ENCODE measurements at regions not wholly inside any gene's neighbourhood (a gene's known extent, or its start where the extent isn't known, plus 50 kb on each side); places are given as distances from the start of the nearest gene placed in this dataset.

- TF ChIP-seq EZH2 (IDR thresholded peaks at IDR 0.05): no peak
- TF ChIP-seq POLR2AphosphoS5 (IDR thresholded peaks at IDR 0.05; ENCODE audit: borderline replicate concordance, low read depth, low read length): no peak
- no peak for TF ChIP-seq FOXP2 (optimal IDR thresholded peaks at IDR 0.05; ENCODE audit: control extremely low read depth, extremely low read length, insufficient read depth)
Observed at GRCh38 chr17:83148317-83149028, 69.1 kb downstream of the METRNL start.
